Testis (tissue), 2 donors: ENCODE measurements at regions not wholly inside any gene's neighbourhood (a gene's known extent, or its start where the extent isn't known, plus 50 kb on each side); places are given as distances from the start of the nearest gene placed in this dataset.

ENCODE experiments used
- CTCF ChIP-seq, 3 experiments: fragments of 450-650 bp in 2 of 3; fragments of 200-600 bp in 1 of 3; sonication (generic) in 1 of 3; IDR thresholded peaks; one replicate each; pipeline ENCODE4 v1.5.1; 2016 to 2019; ENCODE audit warnings: antibody characterized with exemption in 3 of 3, mild to moderate bottlenecking in 2 of 3, moderate library complexity in 1 of 3
- POLR2A ChIP-seq: fragments of 450-650 bp; IDR thresholded peaks from one replicate; pipeline ENCODE4 v1.6.1; 2017; ENCODE audit warnings: antibody characterized with exemption, mild to moderate bottlenecking, moderate library complexity

GRCh38 chr5:156272139-156272538, 54.8 kb upstream of the SGCD start:
- TF ChIP-seq POLR2A (no peak), CTCF (IDR thresholded peaks at IDR 0.05) (no peak)
